Lower lobe of right lung (tissue), 2 donors: ENCODE measurements at regions not wholly inside any gene's neighbourhood (a gene's known extent, or its start where the extent isn't known, plus 50 kb on each side); places are given as distances from the start of the nearest gene placed in this dataset.
A peak's percentile ranks its signal among the peaks of the same experiment; 100 is the strongest.

Source experiments
- ATAC-seq, 2 donors: fragments of 200-7000 bp; cut with Tn5 transposase; one replicate each; pipeline ENCODE4 v1.9.1; 2020 to 2022; ENCODE audit warnings: mild to moderate bottlenecking in 2 of 2, moderate library complexity in 2 of 2
- DNase-seq: peaks from one replicate; pipeline ENCODE4 v3.0.0-alpha.2; 2020
- H3K27ac ChIP-seq: fragments of 200-600 bp; one replicate; pipeline ENCODE4 v1.8.0; 2022
- H3K27me3 ChIP-seq: fragments of 200-600 bp; one replicate; pipeline ENCODE4 v1.8.0; 2022; ENCODE audit warnings: low read depth
- H3K36me3 ChIP-seq: fragments of 200-600 bp; one replicate; pipeline ENCODE4 v1.8.0; 2022; ENCODE audit warnings: mild to moderate bottlenecking
- H3K4me1 ChIP-seq: fragments of 200-600 bp; one replicate; pipeline ENCODE4 v1.8.0; 2022
- H3K4me3 ChIP-seq: fragments of 200-600 bp; one replicate; pipeline ENCODE4 v1.8.0; 2022; ENCODE audit warnings: mild to moderate bottlenecking
- H3K9me3 ChIP-seq: fragments of 200-600 bp; one replicate; pipeline ENCODE4 v1.8.0; 2022
- CTCF ChIP-seq: fragments of 200-600 bp; IDR thresholded peaks from one replicate; pipeline ENCODE4 v1.8.0; 2022; ENCODE audit warnings: antibody characterized with exemption, mild to moderate bottlenecking
- intact Hi-C: fragments of 100-400 bp; cut with DNase I; formaldehyde crosslinking; loops from one replicate; pipeline ENCODE4 v1.11.0; 2022
- donor health status: DM: no; HTN: yes; CAD: no; lungs with severe emphysema.

GRCh38 chr9:1606253-1606652, 408.9 kb upstream of the SMARCA2 start:
- no peak for DNase-seq

GRCh38 chr9:1612886-1613285, 402.3 kb upstream of the SMARCA2 start:
- no peak for ATAC-seq
- no peaks in the 10 kb centered on the region for H3K36me3 ChIP-seq
- H3K9me3 ChIP-seq: no peaks in the 10 kb centered on the region
- H3K4me3 ChIP-seq: no peak overlapping the region
- no peak for TF ChIP-seq CTCF
- intact Hi-C loops: no loop called here
- no peaks in the 10 kb centered on the region for H3K4me1 ChIP-seq
- DNase-seq: no peak
- H3K27ac ChIP-seq: no peak overlapping the region
- H3K27me3 ChIP-seq: no peaks in the 10 kb centered on the region

More at GRCh38 chr9:1606253-1606652, 408.9 kb upstream of the SMARCA2 start:
- ATAC-seq: no peak
- no peak for TF ChIP-seq CTCF
- Histone ChIP-seq H3K27ac (no peak overlapping the region), H3K27me3 (no peaks in the 10 kb centered on the region), H3K4me1 (no peaks in the 10 kb centered on the region), H3K4me3 (no peak overlapping the region), H3K36me3 (no peaks in the 10 kb centered on the region), H3K9me3 (no peaks in the 10 kb centered on the region)
- intact Hi-C loops: no loop called here

GRCh38 chr9:1617419-1617818, 397.7 kb upstream of the SMARCA2 start:
- Histone ChIP-seq H3K9me3 (no peaks in the 10 kb centered on the region), H3K27me3 (no peaks in the 10 kb centered on the region), H3K36me3 (no peaks in the 10 kb centered on the region), H3K4me3 (no peak overlapping the region), H3K4me1 (no peaks in the 10 kb centered on the region), H3K27ac (no peak overlapping the region)
- ATAC-seq: no peak
- intact Hi-C loops: no loop called here
- no peak for TF ChIP-seq CTCF
- DNase-seq: no peak

DNA sequence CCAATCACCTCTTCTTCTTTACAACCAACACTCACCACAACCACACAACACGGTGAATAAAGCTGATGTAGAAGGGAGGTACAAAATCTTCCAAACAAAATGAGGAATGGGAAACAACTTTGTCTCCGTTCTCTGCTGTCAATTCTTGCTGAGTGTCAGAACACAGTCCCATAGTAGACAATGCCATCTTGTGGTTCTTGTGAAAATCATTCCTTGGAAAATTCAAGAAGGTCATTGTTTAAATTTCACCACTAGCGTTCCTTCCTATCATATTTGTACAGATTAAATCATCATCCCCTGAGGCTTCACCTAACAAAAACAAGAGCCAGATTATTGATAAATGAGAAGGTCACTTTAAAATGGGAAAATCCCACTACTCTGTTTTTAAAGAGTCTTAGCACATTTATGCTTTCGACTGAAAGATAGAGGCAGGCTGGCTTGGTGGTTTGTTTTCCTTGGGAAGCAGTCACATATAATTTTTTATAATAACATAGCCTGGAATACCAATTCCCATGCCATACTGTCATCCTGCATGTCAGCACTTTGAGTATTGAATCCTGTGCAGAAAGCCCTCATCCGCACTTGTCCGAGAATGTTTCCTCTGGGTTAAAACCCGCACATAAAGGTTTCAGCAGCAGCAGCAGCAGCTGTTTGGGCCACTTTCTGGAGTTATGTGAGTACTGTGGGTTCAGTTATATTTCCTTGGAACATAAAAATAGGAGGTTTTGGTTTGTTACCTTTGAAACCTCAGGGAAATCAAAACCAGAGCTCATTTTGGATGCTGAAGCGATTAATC, 395.0 kb upstream of the SMARCA2 start:
- intact Hi-C loops: no loop called here
- Histone ChIP-seq H3K4me3 (no peak overlapping the region), H3K9me3 (no peaks in the 10 kb centered on the region), H3K36me3 (no peaks in the 10 kb centered on the region), H3K4me1 (no peaks in the 10 kb centered on the region), H3K27ac (no peak overlapping the region), H3K27me3 (no peaks in the 10 kb centered on the region)
- peak; percentile 2 for TF ChIP-seq CTCF
- ATAC-seq (no peak), DNase-seq (no peak)

DNA sequence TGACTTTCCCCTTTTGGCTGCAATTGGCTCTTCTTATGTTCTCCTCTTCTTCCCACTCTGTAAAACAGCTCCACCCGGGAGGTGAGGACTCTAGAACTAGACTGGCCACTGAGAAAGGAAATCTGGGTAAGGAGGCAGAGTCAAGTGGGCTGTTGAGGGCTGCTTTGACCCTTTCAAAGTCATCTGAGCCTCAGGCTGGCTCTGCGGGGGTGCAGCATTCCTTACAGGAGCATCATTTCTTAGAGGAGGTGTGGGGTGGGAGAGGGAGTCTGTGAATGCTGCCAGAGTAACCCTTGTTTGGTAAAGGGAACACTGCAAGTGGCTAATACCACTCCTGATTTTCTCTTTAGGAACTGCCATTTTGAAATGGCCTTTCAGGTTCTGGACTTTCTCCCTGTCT, 377.7 kb upstream of the SMARCA2 start:
- Histone ChIP-seq H3K9me3 (no peaks in the 10 kb centered on the region), H3K4me3 (no peak overlapping the region), H3K4me1 (no peaks in the 10 kb centered on the region), H3K27ac (no peak overlapping the region), H3K36me3 (no peaks in the 10 kb centered on the region), H3K27me3 (no peaks in the 10 kb centered on the region)
- no peak for TF ChIP-seq CTCF
- ATAC-seq: no peak
- DNase-seq: no peak
- intact Hi-C loops: no loop called here
